ENCODE measurements at regions not wholly inside any gene's neighbourhood (a gene's known extent, or its start where the extent isn't known, plus 50 kb on each side); places are given as distances from the start of the nearest gene placed in this dataset.

- H3K4me3 ChIP-seq (ENCODE audit: low read length) = no peak overlapping the region
- TF ChIP-seq, protein P1, sequence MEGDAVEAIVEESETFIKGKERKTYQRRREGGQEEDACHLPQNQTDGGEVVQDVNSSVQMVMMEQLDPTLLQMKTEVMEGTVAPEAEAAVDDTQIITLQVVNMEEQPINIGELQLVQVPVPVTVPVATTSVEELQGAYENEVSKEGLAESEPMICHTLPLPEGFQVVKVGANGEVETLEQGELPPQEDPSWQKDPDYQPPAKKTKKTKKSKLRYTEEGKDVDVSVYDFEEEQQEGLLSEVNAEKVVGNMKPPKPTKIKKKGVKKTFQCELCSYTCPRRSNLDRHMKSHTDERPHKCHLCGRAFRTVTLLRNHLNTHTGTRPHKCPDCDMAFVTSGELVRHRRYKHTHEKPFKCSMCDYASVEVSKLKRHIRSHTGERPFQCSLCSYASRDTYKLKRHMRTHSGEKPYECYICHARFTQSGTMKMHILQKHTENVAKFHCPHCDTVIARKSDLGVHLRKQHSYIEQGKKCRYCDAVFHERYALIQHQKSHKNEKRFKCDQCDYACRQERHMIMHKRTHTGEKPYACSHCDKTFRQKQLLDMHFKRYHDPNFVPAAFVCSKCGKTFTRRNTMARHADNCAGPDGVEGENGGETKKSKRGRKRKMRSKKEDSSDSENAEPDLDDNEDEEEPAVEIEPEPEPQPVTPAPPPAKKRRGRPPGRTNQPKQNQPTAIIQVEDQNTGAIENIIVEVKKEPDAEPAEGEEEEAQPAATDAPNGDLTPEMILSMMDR (IDR thresholded peaks at IDR 0.05; ENCODE audit: insufficient read depth, low read depth, low read length, missing control alignments) = no peak
- no peak for DNase-seq (ENCODE audit: low read depth)
Observed at GRCh38 chr13:65841156-65841555, 1389.0 kb downstream of the PCDH9 start.

- DNase-seq (ENCODE audit: low read depth) = peak; percentile 3
- TF ChIP-seq, protein P1 (IDR thresholded peaks at IDR 0.05; ENCODE audit: insufficient read depth, low read depth, low read length, missing control alignments) = no peak
Observed at GRCh38 chr13:65836066-65836465, 1394.1 kb downstream of the PCDH9 start.

DNA sequence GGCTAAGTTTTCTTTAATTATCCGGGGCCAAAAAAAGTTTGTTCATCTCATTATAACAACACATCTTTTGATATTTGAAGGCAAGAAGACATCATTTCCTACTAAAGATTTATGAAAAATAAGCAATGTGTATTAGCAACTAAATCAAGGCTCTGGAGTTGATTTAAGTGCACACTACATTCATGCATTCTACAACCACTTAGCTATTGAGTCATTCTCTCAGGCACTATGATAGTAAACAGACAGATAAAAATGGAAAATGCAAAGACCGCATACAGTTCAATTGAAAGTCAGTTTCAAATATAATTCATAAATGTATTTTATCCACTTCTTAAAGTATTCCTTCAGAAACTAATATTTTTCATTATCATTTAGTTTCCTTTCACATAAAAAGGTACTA lies 1395.2 kb downstream of the PCDH9 start:
- no peak for DNase-seq (ENCODE audit: low read depth)
- TF ChIP-seq, protein P1 (IDR thresholded peaks at IDR 0.05; ENCODE audit: insufficient read depth, low read depth, low read length, missing control alignments) = no peak
- H3K4me3 ChIP-seq (ENCODE audit: low read length) = no peak overlapping the region

More at GRCh38 chr13:65836066-65836465, 1394.1 kb downstream of the PCDH9 start:
- H3K4me3 ChIP-seq (ENCODE audit: low read length) = no peak overlapping the region

- no peak overlapping the region for H3K4me3 ChIP-seq (ENCODE audit: low read length)
- TF ChIP-seq, protein P1 (IDR thresholded peaks at IDR 0.05; ENCODE audit: insufficient read depth, low read depth, low read length, missing control alignments) = no peak
- DNase-seq (ENCODE audit: low read depth) = no peak
Observed at GRCh38 chr13:65830411-65831205, 1399.5 kb downstream of the PCDH9 start.

DNA sequence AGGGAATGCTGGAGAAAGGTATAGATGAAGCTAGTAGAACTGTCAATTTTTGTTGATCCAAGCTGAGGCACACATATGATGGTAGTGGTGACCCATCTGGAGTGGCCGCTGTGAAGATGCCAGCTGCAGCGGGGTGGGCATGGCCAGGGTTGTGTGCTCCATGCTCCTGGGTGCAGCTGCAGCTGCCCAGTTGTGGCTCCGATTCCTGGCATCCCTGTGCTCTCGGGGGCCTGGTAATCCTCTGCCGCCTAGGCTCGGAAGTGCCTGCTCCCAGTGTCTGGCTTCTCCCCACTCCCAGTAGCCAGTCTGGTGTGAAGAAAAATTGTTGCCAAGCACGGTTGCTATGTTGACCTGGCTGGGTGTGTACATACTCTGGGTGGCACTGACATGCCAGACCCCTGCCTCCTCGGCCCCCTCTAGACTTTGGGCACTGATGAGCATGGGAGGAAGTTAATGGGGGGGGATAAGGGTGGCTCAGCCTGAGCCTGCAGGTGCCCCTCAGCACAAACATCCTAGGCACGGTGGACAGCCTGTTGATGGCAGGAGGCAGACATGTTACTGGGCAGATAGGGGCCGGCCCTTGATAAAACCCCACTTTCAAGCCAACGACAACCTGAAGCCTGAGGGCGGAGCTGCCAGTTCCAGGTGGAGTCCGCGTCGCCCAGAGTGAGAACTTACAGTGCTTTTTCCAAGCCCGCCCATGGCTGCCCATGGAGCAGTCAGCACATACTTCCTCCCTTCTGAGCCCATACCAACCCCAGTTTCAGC lies 1400.7 kb downstream of the PCDH9 start:
- no peak for DNase-seq (ENCODE audit: low read depth)
- H3K4me3 ChIP-seq (ENCODE audit: low read length) = no peak overlapping the region
- TF ChIP-seq, protein P1 (IDR thresholded peaks at IDR 0.05; ENCODE audit: insufficient read depth, low read depth, low read length, missing control alignments) = no peak

DNA sequence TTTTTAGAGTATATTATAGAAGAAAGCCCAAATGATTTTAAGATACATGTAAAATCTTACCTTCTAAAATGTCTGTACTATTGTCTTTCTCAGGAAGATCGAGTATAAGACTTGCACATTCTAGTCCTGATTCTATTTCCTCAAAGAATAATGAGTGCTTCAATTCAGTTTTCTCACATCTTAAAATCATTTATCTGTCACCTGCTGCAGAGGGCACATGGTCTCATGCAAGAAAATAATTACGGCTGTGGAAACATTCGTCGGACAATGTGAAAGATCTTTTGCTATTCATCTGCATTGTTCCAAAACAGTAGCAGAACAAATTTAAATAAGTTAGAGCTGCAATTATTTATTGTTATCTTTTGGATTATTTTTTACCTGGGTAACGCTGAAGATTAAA lies 1403.5 kb downstream of the PCDH9 start:
- H3K4me3 ChIP-seq (ENCODE audit: low read length) = no peak overlapping the region
- TF ChIP-seq, protein P1 (IDR thresholded peaks at IDR 0.05; ENCODE audit: insufficient read depth, low read depth, low read length, missing control alignments) = no peak
- DNase-seq (ENCODE audit: low read depth) = no peak

Measured in epithelial cell of esophagus (primary cell).